ENCODE measurements at regions not wholly inside any gene's neighbourhood (a gene's known extent, or its start where the extent isn't known, plus 50 kb on each side); places are given as distances from the start of the nearest gene placed in this dataset.

DNA sequence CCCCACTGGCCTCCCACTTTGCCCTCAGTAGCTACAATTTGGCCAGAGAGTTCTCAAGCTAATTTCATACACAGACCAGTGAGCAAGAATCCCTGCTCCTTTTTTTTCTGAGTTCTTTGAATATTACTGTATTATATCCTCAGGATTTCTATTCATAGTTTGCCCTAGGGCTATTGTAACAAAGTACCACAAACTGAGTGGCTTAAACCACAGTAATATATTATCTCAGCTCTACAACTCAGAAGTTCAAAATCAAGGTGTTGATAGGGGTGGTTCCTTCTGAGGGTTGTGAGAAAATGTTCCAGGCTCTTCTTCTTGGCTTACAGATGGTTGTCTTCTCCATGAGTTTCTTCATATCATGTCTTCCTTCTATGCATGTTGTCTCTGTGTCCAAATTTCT, 289.4 kb upstream of the ESRRG start:
- DNase-seq (ENCODE audit: low spot score): no peak
- TF ChIP-seq, protein P1, sequence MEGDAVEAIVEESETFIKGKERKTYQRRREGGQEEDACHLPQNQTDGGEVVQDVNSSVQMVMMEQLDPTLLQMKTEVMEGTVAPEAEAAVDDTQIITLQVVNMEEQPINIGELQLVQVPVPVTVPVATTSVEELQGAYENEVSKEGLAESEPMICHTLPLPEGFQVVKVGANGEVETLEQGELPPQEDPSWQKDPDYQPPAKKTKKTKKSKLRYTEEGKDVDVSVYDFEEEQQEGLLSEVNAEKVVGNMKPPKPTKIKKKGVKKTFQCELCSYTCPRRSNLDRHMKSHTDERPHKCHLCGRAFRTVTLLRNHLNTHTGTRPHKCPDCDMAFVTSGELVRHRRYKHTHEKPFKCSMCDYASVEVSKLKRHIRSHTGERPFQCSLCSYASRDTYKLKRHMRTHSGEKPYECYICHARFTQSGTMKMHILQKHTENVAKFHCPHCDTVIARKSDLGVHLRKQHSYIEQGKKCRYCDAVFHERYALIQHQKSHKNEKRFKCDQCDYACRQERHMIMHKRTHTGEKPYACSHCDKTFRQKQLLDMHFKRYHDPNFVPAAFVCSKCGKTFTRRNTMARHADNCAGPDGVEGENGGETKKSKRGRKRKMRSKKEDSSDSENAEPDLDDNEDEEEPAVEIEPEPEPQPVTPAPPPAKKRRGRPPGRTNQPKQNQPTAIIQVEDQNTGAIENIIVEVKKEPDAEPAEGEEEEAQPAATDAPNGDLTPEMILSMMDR (IDR thresholded peaks at IDR 0.05): no peak
- no peak for ATAC-seq (ENCODE audit: low FRiP score)

DNA sequence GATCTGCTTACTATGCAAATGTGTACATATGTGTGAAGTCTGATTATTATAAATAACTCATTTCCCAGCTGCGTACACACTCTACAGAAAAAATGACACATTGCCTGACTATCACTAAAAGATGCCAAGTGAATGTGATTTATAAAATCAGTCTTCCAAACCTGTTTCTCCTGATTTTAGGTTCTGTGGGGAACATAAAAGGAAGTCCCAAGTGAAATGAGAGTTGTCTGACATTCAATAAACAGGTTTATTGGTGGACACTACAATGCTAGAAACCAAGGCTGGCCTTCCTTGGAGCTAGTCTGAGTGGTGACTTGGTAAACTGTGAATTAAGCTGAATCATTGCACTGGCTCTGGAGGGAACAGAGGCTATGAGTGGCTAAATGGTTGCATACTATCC, 287.9 kb upstream of the ESRRG start:
- no peak for DNase-seq (ENCODE audit: low spot score)
- ATAC-seq (ENCODE audit: low FRiP score): no peak
- TF ChIP-seq, protein P1 (IDR thresholded peaks at IDR 0.05): no peak

DNA sequence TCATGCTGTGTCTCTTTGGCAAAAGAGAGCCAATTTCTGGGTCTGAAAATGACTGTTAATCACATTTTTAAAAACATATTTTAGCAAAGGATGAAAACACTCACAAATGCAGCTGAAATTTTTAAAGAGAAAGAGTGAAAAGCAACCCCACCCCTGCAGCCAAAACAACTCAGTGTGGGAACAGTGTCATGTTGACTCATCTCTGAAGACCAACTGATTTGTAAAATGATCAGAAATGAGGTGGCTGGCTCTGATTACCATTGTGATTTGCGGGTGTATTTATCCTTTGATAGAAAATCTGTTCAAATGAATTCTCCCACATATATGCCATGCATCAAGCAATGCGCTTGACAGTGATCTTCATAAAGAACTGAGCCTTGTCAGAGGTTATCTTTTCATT, 287.0 kb upstream of the ESRRG start:
- DNase-seq (ENCODE audit: low spot score) (no peak), ATAC-seq (ENCODE audit: low FRiP score) (no peak)
- TF ChIP-seq, protein P1 (IDR thresholded peaks at IDR 0.05): no peak

- DNase-seq (ENCODE audit: low spot score) (no peak), ATAC-seq (ENCODE audit: low FRiP score) (no peak)
- TF ChIP-seq, protein P1 (IDR thresholded peaks at IDR 0.05): no peak
Observed at GRCh38 chr1:217009376-217009775, 286.1 kb upstream of the ESRRG start.

DNA sequence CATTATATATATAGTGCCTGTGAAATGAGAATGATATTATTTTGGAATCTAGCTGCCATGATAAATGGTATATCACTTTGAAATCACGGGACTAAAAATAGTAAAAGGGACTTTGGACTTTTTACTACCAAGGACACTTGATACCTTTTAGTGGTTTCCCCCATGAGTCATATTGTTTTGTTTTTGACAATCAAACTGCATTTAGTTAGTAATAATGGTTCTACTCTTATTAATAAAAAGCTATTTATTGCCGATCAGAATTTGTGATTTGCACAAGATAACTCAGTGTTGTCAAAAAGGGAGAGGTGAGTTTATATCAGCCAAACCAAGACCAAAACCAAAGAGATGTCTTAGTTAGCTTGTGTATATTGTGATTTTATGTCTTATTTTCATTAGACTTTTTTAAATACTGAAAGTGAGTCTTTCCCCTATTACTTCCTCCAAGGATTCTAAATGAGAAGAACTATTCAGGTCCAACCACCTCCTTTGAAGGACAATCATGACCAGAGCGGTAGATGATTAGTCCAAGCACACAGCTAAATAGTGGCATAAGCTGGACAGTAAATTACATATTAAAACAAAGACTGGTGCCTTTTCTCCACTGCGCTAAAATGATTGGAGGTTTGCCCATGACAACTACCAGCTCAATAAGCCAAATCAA, 281.7 kb upstream of the ESRRG start:
- ATAC-seq (ENCODE audit: low FRiP score) (no peak), DNase-seq (ENCODE audit: low spot score) (no peak)
- TF ChIP-seq, protein P1 (IDR thresholded peaks at IDR 0.05): no peak

DNA sequence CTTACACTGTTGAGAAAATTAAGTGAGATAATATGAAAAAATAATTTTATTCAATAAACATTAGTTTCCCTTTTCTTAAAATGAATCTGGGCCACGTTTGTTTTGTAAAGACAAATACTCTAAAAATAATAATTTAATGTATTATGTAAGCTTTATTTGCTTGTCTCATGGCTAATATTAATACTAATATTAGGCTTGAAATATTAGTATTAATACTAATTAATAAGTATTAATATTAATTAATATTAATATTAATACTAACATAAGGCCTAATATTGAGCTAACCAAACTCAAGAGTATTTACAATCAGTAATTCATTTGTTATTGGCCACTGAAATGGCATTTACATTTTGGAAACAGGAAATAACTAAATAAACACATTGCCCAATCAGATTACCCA, 280.1 kb upstream of the ESRRG start:
- no peak for ATAC-seq (ENCODE audit: low FRiP score)
- TF ChIP-seq, protein P1 (IDR thresholded peaks at IDR 0.05): no peak
- DNase-seq (ENCODE audit: low spot score): no peak

- ATAC-seq (ENCODE audit: low FRiP score): no peak
- TF ChIP-seq, protein P1 (IDR thresholded peaks at IDR 0.05): no peak
- DNase-seq (ENCODE audit: low spot score): no peak
Observed at GRCh38 chr1:216997831-216998230, 274.6 kb upstream of the ESRRG start.

All from omental fat pad (tissue), 3 donors.